ENCODE measurements at regions not wholly inside any gene's neighbourhood (a gene's known extent, or its start where the extent isn't known, plus 50 kb on each side); places are given as distances from the start of the nearest gene placed in this dataset.

GRCh38 chr4:57575426-57575825 lies 465.2 kb upstream of the IGFBP7 start:
- no peak for TF ChIP-seq POLR2AphosphoS5 (IDR thresholded peaks at IDR 0.05)
- TF ChIP-seq POLR2A (IDR thresholded peaks at IDR 0.05): no peak

Measured in suprapubic skin (tissue), 4 donors.